Activated T-cell treated with anti-CD3 and anti-CD28 coated beads, Interleukin-2, amount 50 U/mL, for 4 hours (primary cell): ENCODE measurements at regions not wholly inside any gene's neighbourhood (a gene's known extent, or its start where the extent isn't known, plus 50 kb on each side); places are given as distances from the start of the nearest gene placed in this dataset.
"Not testable (repeated sequence)": the region's sequence is repeated elsewhere in the genome, so short reads cannot be mapped to it uniquely, and the experiment has no call there.

Experiments
- ATAC-seq, 2 donors: fragments of 200-7000 bp; cut with Tn5 transposase; one replicate each; pipeline ENCODE4 v1.10.0; 2021
- DNase-seq: peaks from one replicate; pipeline ENCODE4 v3.0.0-alpha.2; 2020
- H3K27me3 Mint-ChIP-seq: one replicate; pipeline ENCODE4 v1.8.0; 2021; ENCODE audit warnings: low read depth, mixed read lengths
- H3K36me3 Mint-ChIP-seq: one replicate; pipeline ENCODE4 v1.8.0; 2022; ENCODE audit warnings: mixed read lengths; ENCODE audit not compliant: insufficient read depth
- H3K4me1 Mint-ChIP-seq: one replicate; pipeline ENCODE4 v1.8.0; 2021; ENCODE audit warnings: low read depth, mixed read lengths
- H3K4me3 Mint-ChIP-seq: one replicate; pipeline ENCODE4 v1.8.0; 2021; ENCODE audit warnings: mild to moderate bottlenecking, moderate library complexity, mixed read lengths
- H3K9me3 Mint-ChIP-seq: one replicate; pipeline ENCODE4 v1.8.0; 2021; ENCODE audit warnings: mixed read lengths

DNA sequence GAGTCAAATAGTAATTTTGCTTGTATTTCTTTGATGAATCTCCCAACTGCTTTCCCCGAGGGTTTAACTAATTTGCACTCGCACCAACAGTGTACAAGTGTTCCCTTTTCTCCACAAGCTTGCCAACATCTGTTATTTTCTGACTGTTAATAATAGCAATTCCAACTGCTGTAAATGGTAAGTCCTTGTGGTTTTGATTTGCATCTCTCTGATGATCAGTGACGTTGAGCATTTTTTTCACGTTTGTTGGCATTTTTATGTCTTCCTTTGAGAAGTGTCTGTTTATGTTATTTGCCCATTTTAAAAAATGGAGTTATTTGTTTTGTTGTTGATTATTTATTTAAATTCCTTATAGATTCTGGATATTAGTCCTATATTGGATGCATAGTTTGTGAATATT, 399.8 kb upstream of the MAN1A1 start:
- Mint-ChIP-seq H3K27me3 (peaks cover 12% of the 10 kb centered on the region), H3K9me3 (peaks cover 4% of the 10 kb centered on the region), H3K36me3 (no peaks in the 10 kb centered on the region), H3K4me3 (no peak overlapping the region), H3K4me1 (no peaks in the 10 kb centered on the region)
- ATAC-seq: no peak
- no peak for DNase-seq

DNA sequence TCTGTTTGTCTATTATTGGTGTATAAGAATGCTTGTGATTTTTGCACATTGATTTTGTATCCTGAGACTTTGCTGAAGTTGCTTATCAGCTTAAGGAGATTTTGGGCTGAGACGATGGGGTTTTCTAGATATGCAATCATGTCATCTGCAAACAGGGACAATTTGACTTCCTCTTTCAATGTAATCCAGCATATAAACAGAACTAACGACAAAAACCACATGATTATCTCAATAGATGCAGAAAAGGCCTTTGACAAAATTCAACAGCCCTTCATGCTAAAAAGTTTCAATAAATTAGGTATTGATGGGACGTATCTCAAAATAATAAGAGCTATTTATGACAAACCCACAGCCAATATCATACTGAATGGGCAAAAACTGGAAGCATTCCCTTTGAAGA, 399.0 kb upstream of the MAN1A1 start:
- H3K9me3 Mint-ChIP-seq, H3K4me3 Mint-ChIP-seq, ATAC-seq, H3K4me1 Mint-ChIP-seq, DNase-seq, H3K36me3 Mint-ChIP-seq: not testable (repeated sequence)
- H3K27me3 Mint-ChIP-seq: peaks cover 12% of the 10 kb centered on the region

DNA sequence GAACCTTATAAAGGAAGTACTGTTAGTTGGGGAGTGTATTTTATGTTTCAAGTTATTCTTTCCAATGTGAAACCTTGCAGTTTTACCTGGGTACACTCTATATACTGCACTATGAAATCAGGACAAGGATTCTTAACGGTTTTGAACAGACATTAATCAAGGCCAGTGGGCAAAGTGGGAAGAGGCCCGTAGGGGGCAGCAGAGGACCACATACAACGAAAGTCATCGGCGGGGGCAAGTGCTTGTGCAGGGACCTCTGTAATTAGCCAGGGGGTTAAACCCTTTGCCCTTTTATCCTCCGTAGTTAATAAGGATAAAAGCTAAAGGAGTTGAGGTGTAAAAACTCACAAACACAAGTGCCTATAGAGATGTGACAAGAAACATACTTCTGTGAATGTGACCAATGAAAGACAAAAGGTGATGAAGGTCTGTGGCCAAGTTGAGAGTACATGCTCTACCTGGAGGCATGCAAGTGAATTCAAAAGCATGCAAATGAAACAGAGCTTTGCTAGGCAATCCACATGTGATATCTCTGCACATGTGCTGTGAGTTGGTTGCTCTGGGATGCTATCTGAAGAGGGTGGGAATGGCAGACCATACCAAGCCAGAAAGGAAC, 392.7 kb upstream of the MAN1A1 start:
- no peak overlapping the region for H3K4me3 Mint-ChIP-seq
- DNase-seq (peak; percentile 30), ATAC-seq (peak in 1 of 2 donors; percentile 62)
- H3K4me1 Mint-ChIP-seq: no peaks in the 10 kb centered on the region
- H3K9me3 Mint-ChIP-seq: no peaks in the 10 kb centered on the region
- H3K36me3 Mint-ChIP-seq: no peaks in the 10 kb centered on the region
- H3K27me3 Mint-ChIP-seq: peaks cover 7% of the 10 kb centered on the region

DNA sequence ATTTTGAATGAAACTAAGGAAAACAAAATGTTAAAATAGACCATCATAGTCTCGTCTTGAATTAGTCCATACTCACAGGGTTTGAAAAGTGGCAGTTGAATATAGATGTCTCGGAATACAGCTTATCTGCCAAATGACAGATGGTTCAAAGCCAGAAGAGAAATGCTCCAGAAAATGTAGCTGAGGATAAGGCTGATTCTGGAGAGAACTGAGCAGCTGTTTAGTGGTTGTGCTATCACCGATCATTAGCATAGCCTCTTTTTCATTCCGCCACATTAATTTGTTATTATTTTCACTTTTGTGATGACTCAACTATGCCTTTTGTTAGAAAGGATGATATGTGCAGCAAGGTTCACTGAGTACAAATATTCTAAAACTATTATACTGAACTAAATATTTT, 390.2 kb upstream of the MAN1A1 start:
- no peak for DNase-seq
- Mint-ChIP-seq H3K27me3 (peaks cover 10% of the 10 kb centered on the region), H3K4me1 (no peaks in the 10 kb centered on the region), H3K9me3 (no peaks in the 10 kb centered on the region), H3K36me3 (no peaks in the 10 kb centered on the region), H3K4me3 (no peak overlapping the region)
- no peak for ATAC-seq

DNA sequence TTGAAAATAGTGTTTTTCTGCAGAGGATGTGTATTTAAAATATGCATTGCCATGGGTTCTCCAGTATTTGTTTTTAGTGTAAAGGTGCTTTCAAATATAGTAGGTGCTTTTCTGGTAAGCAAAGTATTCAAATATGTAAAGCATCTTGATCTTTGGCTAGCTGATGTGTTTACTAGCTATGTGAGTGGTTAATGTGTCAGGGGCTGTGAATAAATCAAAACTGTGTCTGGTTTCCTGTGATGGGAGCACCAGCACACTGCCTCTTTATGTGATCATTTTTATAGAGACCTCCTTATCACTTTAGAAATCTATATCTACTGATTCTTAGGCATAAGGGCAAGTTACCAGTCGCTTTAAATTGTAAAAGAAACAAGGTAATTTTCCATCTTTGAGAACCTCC, 388.9 kb upstream of the MAN1A1 start:
- Mint-ChIP-seq H3K27me3 (peaks cover 10% of the 10 kb centered on the region), H3K36me3 (no peaks in the 10 kb centered on the region)
- no peak for ATAC-seq

DNA sequence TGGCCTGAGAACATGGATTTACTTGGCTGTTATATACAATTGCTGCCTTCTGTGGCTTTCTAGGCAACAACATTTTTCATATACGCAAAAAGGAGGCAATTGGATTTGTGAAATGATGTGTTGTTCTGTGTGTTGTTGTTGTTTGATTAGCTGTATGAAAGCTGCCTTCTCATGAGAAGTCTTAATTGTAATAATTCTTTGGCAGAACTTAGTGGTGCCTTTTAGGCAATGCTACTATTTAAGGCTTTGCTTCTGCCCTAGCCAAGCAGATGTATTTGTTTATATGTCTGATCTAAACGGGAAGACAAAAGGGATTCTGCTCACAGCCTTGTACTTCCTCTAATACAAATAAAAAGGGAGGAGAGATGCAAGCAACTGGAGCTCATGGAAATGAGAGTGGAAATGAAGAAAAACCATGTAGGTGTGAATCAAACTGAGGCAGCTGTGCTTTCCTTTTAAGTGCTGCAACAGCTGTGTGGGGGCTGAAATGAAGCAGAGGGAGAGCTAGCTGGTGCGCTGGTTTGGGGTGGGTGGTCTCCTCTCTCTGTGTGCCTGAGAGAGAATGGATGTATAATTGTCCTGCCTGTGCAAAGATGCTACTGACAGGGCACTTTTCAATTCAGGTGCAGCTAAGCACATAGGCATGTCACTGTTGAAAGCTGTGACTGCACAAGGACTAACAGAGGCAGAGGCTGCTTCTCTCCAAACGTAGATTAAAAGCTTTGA, 386.9 kb upstream of the MAN1A1 start:
- Mint-ChIP-seq H3K4me3 (no peak overlapping the region), H3K36me3 (no peaks in the 10 kb centered on the region), H3K4me1 (no peaks in the 10 kb centered on the region), H3K9me3 (no peaks in the 10 kb centered on the region), H3K27me3 (peaks cover 6% of the 10 kb centered on the region)
- no peak for DNase-seq
- ATAC-seq: no peak

More for the DNA sequence above, 388.9 kb upstream of the MAN1A1 start:
- no peaks in the 10 kb centered on the region for H3K9me3 Mint-ChIP-seq
- no peak for DNase-seq
- no peak overlapping the region for H3K4me3 Mint-ChIP-seq
- no peaks in the 10 kb centered on the region for H3K4me1 Mint-ChIP-seq

DNA sequence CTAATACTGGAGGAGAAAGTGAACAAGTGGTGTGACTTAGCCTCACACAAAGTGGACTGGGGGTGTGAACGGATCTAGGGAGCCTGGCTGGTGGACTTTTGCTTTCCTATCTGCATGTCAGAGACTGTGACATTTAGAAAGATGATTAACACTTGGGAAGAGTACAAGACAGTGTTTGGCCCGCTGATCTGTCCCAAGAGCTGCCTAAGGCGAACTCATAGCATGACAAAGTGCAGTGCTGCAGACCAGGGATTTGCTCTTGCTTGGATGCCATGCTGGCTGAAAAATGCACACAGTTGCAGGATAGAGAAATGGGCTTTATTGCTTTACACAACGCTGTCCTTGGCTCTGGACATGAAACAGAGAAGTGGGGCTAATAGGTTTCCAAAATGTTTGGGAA, 386.0 kb upstream of the MAN1A1 start:
- ATAC-seq: no peak
- Mint-ChIP-seq H3K27me3 (peaks cover 3% of the 10 kb centered on the region), H3K4me3 (no peak overlapping the region), H3K4me1 (no peaks in the 10 kb centered on the region), H3K9me3 (no peaks in the 10 kb centered on the region), H3K36me3 (no peaks in the 10 kb centered on the region)
- DNase-seq: no peak

DNA sequence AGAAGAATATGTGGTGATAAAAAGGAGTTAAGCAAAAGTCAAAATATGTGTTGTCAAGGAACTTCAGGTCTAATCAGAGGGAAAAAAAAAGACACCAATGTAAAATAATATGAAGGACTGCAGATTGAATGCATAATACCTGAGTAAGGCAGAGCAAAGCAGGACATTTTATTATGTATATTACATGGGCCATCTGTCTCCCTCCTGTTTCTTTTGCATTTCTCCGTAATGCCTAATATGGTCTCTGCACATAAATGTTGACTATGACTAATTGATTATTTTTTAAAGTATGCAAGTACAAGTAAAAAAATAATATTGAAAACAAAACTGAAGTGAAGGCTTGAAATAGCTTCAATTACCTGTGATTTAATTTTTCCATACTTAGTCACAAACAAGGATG, 384.7 kb upstream of the MAN1A1 start:
- no peaks in the 10 kb centered on the region for H3K36me3 Mint-ChIP-seq
- no peaks in the 10 kb centered on the region for H3K4me1 Mint-ChIP-seq
- ATAC-seq: no peak
- DNase-seq: no peak
- H3K9me3 Mint-ChIP-seq: no peaks in the 10 kb centered on the region
- H3K27me3 Mint-ChIP-seq: peaks cover 3% of the 10 kb centered on the region
- H3K4me3 Mint-ChIP-seq: no peak overlapping the region

DNA sequence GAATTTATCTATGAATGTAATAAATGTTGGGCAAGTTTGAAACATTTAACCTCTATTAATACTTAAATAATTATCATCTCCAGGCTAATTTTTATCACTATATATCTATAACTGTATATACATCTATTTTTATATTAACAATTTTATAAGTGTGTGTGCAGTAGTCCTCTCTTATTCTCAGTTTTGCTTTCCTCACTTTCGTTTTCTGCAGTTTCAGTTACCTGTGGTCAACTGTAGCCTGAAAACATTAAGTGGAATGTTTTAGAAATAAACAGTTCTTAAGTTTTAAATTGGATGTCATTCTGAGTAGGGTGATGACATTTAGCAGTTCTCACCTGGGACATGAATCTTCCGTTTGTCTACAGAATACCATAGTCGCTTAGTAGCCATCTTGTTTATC, 379.4 kb upstream of the MAN1A1 start:
- ATAC-seq (no peak), DNase-seq (no peak)
- Mint-ChIP-seq H3K4me1 (no peaks in the 10 kb centered on the region), H3K9me3 (no peaks in the 10 kb centered on the region), H3K36me3 (no peaks in the 10 kb centered on the region), H3K27me3 (no peaks in the 10 kb centered on the region), H3K4me3 (no peak overlapping the region)

DNA sequence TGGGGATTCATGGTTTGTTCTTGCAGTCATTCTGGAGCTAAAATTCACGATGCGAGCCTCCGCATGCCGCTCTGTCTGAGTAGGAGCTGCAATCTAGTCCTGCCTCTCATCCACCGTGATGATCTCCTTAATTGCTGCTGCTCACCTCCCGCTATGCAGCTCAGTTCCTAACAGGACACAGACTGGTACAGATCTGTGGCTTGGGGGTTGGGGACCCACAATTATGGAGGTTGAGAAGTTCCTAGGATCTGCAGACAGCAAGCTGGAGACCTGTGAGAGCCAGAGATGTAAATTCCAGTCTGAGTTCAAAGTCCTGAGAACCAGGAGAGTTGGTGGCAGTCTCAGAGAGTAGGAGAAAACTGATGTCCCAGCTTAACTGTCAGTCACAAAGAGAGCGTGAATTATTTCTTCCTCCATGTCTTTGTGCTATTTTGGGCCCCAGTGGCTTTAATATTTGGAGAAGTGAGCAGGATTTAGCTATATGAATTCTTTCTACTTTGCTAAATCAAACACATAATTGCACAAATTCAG, 378.7 kb upstream of the MAN1A1 start:
- Mint-ChIP-seq H3K9me3 (no peaks in the 10 kb centered on the region), H3K4me3 (no peak overlapping the region), H3K27me3 (no peaks in the 10 kb centered on the region), H3K36me3 (no peaks in the 10 kb centered on the region), H3K4me1 (no peaks in the 10 kb centered on the region)
- ATAC-seq (no peak), DNase-seq (no peak)

DNA sequence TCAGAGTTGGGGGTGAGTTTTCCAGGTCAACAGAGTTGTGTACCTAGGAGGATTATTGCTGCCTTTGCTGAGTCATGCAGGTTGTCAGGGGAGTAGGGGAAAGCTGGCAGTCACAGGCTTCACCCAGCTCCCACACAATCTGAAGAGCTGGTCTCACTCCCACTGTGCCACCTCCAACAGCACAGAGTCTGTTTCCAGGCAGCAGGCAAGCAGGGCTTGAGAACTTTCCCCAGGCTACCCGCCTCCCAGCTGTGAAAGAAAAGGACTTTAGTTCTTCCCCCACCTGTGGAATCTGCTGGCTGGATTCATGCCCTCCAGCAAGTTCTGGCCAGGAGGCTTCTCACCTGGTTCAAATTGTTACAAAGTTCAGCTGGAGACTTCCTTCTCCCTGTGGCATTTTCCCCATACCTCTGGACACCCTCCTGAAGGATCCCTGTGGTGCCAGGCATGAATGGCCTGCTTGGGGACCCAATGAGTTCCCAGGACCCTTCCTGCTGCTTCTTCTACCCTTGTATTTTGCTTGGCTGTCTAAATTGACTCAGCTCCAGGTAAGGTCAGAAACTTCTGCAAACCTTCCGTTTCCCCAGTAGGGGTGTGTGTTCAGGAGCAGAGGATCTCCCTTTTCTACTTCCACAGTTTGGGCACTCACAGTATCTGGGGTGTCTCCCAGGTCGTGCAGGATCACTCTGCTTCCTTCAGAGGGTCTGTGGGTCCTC, 378.1 kb upstream of the MAN1A1 start:
- DNase-seq (no peak), ATAC-seq (no peak)
- no peak overlapping the region for H3K4me3 Mint-ChIP-seq
- H3K9me3 Mint-ChIP-seq: no peaks in the 10 kb centered on the region
- H3K36me3 Mint-ChIP-seq: no peaks in the 10 kb centered on the region
- no peaks in the 10 kb centered on the region for H3K27me3 Mint-ChIP-seq
- H3K4me1 Mint-ChIP-seq: no peaks in the 10 kb centered on the region

DNA sequence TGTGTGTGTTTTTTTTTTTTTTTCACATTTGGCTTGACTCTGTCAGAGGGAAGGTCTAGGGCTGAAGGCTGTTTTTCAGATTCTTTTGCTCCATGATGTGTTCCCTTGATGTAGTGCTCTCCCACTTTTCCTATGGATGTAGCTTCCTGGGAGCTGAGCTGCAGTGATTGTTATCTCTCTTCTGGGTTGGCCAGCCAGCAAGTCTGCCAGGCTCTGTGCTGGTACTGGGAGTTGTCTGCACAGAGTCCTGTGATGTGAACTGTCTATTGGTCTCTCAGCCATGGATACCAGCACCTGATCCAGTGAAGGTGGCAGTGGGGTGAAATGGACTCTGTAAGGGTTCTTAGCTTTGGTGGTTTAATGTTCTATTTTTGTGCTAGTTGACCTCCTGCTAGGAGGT, 377.4 kb upstream of the MAN1A1 start:
- not testable (repeated sequence) for H3K27me3 Mint-ChIP-seq, H3K4me1 Mint-ChIP-seq, H3K4me3 Mint-ChIP-seq, H3K36me3 Mint-ChIP-seq, ATAC-seq, H3K9me3 Mint-ChIP-seq, DNase-seq

DNA sequence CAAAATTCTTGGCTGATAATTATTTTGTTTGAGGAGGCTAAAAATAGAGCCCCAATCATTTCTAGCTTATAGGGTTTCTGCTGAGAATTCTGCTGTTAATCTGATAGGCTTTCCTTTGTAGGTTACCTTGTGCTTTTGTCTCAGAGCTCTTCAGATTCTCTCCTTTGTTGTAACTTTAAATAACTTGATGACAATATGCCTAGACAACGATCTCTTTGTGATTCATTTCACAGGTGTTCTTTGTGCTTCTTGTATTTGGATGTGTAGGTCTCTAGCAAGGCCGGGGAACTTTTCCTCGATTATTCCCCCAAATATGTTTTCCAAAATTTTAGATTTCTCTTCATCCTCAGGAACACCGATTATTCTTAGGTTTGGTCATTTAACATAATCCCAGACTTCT, 376.5 kb upstream of the MAN1A1 start:
- ATAC-seq: no peak
- H3K4me1 Mint-ChIP-seq: no peaks in the 10 kb centered on the region
- DNase-seq: no peak
- H3K27me3 Mint-ChIP-seq: no peaks in the 10 kb centered on the region
- no peaks in the 10 kb centered on the region for H3K36me3 Mint-ChIP-seq
- H3K9me3 Mint-ChIP-seq: no peaks in the 10 kb centered on the region
- no peak overlapping the region for H3K4me3 Mint-ChIP-seq

DNA sequence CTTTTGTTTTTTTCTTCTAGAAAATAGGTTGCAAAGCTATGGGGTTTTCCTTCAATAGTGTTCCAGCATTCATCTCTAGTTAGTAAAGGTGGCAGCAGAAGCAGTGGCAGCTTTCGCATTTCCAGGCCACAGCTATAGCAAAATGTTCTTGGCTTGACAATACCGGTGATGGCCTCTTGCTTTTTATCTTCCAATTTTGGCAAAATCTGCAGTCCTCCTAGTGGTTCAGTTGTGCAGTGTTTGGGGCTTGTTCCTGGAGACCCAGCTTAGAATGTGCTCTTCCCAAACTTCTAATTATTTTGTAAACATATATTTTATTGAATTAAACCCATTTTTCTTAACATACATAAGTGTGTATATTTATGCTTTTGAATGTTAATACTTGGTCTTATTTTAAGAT, 370.6 kb upstream of the MAN1A1 start:
- no peaks in the 10 kb centered on the region for H3K27me3 Mint-ChIP-seq
- peaks cover 3% of the 10 kb centered on the region for H3K4me1 Mint-ChIP-seq
- DNase-seq (no peak), ATAC-seq (no peak)
- no peaks in the 10 kb centered on the region for H3K36me3 Mint-ChIP-seq
- H3K9me3 Mint-ChIP-seq: no peaks in the 10 kb centered on the region
- no peak overlapping the region for H3K4me3 Mint-ChIP-seq

DNA sequence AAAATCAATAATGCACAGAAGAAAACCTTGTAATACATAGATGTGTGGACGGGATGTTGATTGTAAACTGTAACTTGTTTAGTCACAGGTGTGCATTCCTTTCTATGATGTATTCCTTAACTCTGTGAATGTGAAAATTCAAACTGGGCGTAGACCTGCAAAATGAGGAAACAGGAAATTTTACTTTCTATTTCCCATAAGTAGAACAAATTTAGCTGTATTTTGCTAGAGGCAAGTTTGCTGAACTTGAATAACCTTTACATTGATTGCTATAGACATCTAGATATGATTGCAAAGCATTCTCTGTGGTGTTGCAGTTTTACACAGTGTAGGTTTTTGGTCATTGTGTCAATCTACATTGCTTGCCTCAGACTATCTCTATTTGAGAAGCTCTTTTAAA, 368.4 kb upstream of the MAN1A1 start:
- DNase-seq: no peak
- H3K9me3 Mint-ChIP-seq: no peaks in the 10 kb centered on the region
- no peaks in the 10 kb centered on the region for H3K27me3 Mint-ChIP-seq
- H3K36me3 Mint-ChIP-seq: no peaks in the 10 kb centered on the region
- no peak overlapping the region for H3K4me3 Mint-ChIP-seq
- H3K4me1 Mint-ChIP-seq: peaks cover 3% of the 10 kb centered on the region
- no peak for ATAC-seq
